Suprapubic skin (tissue), 4 donors: ENCODE measurements at regions not wholly inside any gene's neighbourhood (a gene's known extent, or its start where the extent isn't known, plus 50 kb on each side); places are given as distances from the start of the nearest gene placed in this dataset.

Experiments used
- POLR2A ChIP-seq, 2 donors: fragments of 450-650 bp; IDR thresholded peaks; one replicate each; pipeline ENCODE4 v1.6.1; 2017; ENCODE audit warnings: antibody characterized with exemption in 2 of 2, mild to moderate bottlenecking in 2 of 2, moderate library complexity in 2 of 2
- POLR2AphosphoS5 ChIP-seq, 3 donors: sonication (generic); formaldehyde crosslinking; IDR thresholded peaks; one replicate each; pipeline ENCODE4 v1.6.1; 2017; ENCODE audit warnings: antibody characterized with exemption in 3 of 3
- TF ChIP-seq, protein P1 (sequence below), 2 donors: fragments of 200-600 bp in 1 of 2; fragments of 450-650 bp in 1 of 2; sonication (generic) in 1 of 2; IDR thresholded peaks; one replicate each; pipeline ENCODE4 v1.5.1; 2016 to 2019; ENCODE audit warnings: antibody characterized with exemption in 2 of 2, mild to moderate bottlenecking in 1 of 2, moderate library complexity in 1 of 2

- TF ChIP-seq, protein P1, sequence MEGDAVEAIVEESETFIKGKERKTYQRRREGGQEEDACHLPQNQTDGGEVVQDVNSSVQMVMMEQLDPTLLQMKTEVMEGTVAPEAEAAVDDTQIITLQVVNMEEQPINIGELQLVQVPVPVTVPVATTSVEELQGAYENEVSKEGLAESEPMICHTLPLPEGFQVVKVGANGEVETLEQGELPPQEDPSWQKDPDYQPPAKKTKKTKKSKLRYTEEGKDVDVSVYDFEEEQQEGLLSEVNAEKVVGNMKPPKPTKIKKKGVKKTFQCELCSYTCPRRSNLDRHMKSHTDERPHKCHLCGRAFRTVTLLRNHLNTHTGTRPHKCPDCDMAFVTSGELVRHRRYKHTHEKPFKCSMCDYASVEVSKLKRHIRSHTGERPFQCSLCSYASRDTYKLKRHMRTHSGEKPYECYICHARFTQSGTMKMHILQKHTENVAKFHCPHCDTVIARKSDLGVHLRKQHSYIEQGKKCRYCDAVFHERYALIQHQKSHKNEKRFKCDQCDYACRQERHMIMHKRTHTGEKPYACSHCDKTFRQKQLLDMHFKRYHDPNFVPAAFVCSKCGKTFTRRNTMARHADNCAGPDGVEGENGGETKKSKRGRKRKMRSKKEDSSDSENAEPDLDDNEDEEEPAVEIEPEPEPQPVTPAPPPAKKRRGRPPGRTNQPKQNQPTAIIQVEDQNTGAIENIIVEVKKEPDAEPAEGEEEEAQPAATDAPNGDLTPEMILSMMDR (IDR thresholded peaks at IDR 0.05), result no peak
- TF ChIP-seq POLR2A (IDR thresholded peaks at IDR 0.05) (no peak), POLR2AphosphoS5 (IDR thresholded peaks at IDR 0.05) (no peak)
Measured at GRCh38 chr2:125073440-125073839, 1048.4 kb downstream of the CNTNAP5 start.
